HepG2 (cell line): ENCODE measurements at regions not wholly inside any gene's neighbourhood (a gene's known extent, or its start where the extent isn't known, plus 50 kb on each side); places are given as distances from the start of the nearest gene placed in this dataset.

Experiments
- CC2D1A ChIP-seq: sonication (generic); formaldehyde crosslinking; IDR thresholded peaks from 2 replicates; pipeline ENCODE4 v1.8.1; 2023; ENCODE audit warnings: mild to moderate bottlenecking, missing genetic modification reagents
- CENPBD1 ChIP-seq: sonication (generic); formaldehyde crosslinking; IDR thresholded peaks from 2 replicates; pipeline ENCODE4 v1.8.0; 2022; ENCODE audit warnings: missing genetic modification reagents, low read depth, mild to moderate bottlenecking, borderline replicate concordance
- EED ChIP-seq: sonication (generic); formaldehyde crosslinking; IDR thresholded peaks from 2 replicates; pipeline ENCODE4 v1.5.0; 2020; ENCODE audit warnings: mild to moderate bottlenecking, missing genetic modification reagents
- HDAC2 ChIP-seq: sonication (generic); formaldehyde crosslinking; IDR thresholded peaks from 2 replicates; pipeline ENCODE4 v1.4.0; 2020; ENCODE audit warnings: missing genetic modification reagents
- HOXA7 ChIP-seq: sonication (generic); formaldehyde crosslinking; IDR thresholded peaks from 2 replicates; pipeline ENCODE4 v1.8.1; 2022; ENCODE audit warnings: mild to moderate bottlenecking, missing genetic modification reagents, moderate library complexity
- JUND ChIP-seq: sonication (generic); formaldehyde crosslinking; IDR thresholded peaks from 2 replicates; pipeline ENCODE4 v1.8.0; 2022; ENCODE audit warnings: mild to moderate bottlenecking, missing genetic modification reagents
- KAT2B ChIP-seq: fragments of 150-350 bp; IDR thresholded peaks from 2 replicates; pipeline ENCODE4 v1.6.1; 2014; ENCODE audit warnings: low read depth, low read length, borderline replicate concordance
- KDM3A ChIP-seq: IDR thresholded peaks from 2 replicates; pipeline ENCODE4 v1.6.1; 2018; ENCODE audit warnings: low read depth, missing compliant biosample characterization
- NFIB ChIP-seq: sonication (generic); formaldehyde crosslinking; IDR thresholded peaks from 2 replicates; pipeline ENCODE4 v1.9.0; 2021; ENCODE audit warnings: missing genetic modification reagents, mild to moderate bottlenecking, borderline replicate concordance
- NFIC ChIP-seq: IDR thresholded peaks from 2 replicates; pipeline ENCODE4 v1.6.1; 2012; ENCODE audit warnings: mild to moderate bottlenecking, low read length, inconsistent platforms
- REPIN1 ChIP-seq: sonication (generic); formaldehyde crosslinking; IDR thresholded peaks from 2 replicates; pipeline ENCODE4 v1.8.0; 2022; ENCODE audit warnings: missing genetic modification reagents, low read depth, mild to moderate bottlenecking, borderline replicate concordance
- SNAPC5 ChIP-seq: sonication (generic); formaldehyde crosslinking; IDR thresholded peaks from 2 replicates; pipeline ENCODE4 v1.8.1; 2023; ENCODE audit warnings: mild to moderate bottlenecking, missing genetic modification reagents, borderline replicate concordance
- TP53 ChIP-seq: sonication (generic); formaldehyde crosslinking; conservative IDR thresholded peaks from 2 replicates; pipeline ENCODE4 v1.4.0; 2020; ENCODE audit warnings: missing genetic modification reagents
- ZFYVE20 ChIP-seq: sonication (generic); formaldehyde crosslinking; IDR thresholded peaks from 2 replicates; pipeline ENCODE4 v1.8.0; 2023; ENCODE audit warnings: low read depth, mild to moderate bottlenecking, moderate library complexity, missing genetic modification reagents, borderline replicate concordance
- ZNF558 ChIP-seq: sonication (generic); formaldehyde crosslinking; IDR thresholded peaks from 2 replicates; pipeline ENCODE4 v1.9.0; 2022; ENCODE audit warnings: mild to moderate bottlenecking, missing genetic modification reagents, borderline replicate concordance
- ZNF567 ChIP-seq: sonication (generic); formaldehyde crosslinking; IDR thresholded peaks from 2 replicates; pipeline ENCODE4 v1.8.1; 2023; ENCODE audit warnings: mild to moderate bottlenecking, missing genetic modification reagents, borderline replicate concordance
- ZNF572 ChIP-seq: sonication (generic); formaldehyde crosslinking; IDR thresholded peaks from 2 replicates; pipeline ENCODE4 v1.5.1; 2020; ENCODE audit warnings: mild to moderate bottlenecking, missing genetic modification reagents
- ZNF607 ChIP-seq: sonication (generic); formaldehyde crosslinking; IDR thresholded peaks from 2 replicates; pipeline ENCODE4 v1.5.1; 2020; ENCODE audit warnings: missing genetic modification reagents, mild to moderate bottlenecking, borderline replicate concordance
- ZSCAN22 ChIP-seq: sonication (generic); formaldehyde crosslinking; IDR thresholded peaks from 2 replicates; pipeline ENCODE4 v1.4.0; 2020; ENCODE audit warnings: mild to moderate bottlenecking, missing genetic modification reagents
- TF ChIP-seq, protein P1 (sequence below): IDR thresholded peaks from 2 replicates; pipeline ENCODE4 v1.6.1; 2016; ENCODE audit warnings: low read depth
- TF ChIP-seq, protein P2 (sequence below): sonication (generic); formaldehyde crosslinking; IDR thresholded peaks from 2 replicates; pipeline ENCODE4 v1.4.0; 2020; ENCODE audit warnings: mild to moderate bottlenecking, low read depth, missing genetic modification reagents
- TF ChIP-seq, protein P3 (sequence below): sonication (generic); formaldehyde crosslinking; IDR thresholded peaks from 2 replicates; pipeline ENCODE4 v1.9.0; 2022; ENCODE audit warnings: missing genetic modification reagents, mild to moderate bottlenecking, borderline replicate concordance
- TF ChIP-seq, protein P4 (sequence below): sonication (generic); formaldehyde crosslinking; conservative IDR thresholded peaks from 2 replicates; pipeline ENCODE4 v1.4.0; 2020; ENCODE audit warnings: missing genetic modification reagents

DNA sequence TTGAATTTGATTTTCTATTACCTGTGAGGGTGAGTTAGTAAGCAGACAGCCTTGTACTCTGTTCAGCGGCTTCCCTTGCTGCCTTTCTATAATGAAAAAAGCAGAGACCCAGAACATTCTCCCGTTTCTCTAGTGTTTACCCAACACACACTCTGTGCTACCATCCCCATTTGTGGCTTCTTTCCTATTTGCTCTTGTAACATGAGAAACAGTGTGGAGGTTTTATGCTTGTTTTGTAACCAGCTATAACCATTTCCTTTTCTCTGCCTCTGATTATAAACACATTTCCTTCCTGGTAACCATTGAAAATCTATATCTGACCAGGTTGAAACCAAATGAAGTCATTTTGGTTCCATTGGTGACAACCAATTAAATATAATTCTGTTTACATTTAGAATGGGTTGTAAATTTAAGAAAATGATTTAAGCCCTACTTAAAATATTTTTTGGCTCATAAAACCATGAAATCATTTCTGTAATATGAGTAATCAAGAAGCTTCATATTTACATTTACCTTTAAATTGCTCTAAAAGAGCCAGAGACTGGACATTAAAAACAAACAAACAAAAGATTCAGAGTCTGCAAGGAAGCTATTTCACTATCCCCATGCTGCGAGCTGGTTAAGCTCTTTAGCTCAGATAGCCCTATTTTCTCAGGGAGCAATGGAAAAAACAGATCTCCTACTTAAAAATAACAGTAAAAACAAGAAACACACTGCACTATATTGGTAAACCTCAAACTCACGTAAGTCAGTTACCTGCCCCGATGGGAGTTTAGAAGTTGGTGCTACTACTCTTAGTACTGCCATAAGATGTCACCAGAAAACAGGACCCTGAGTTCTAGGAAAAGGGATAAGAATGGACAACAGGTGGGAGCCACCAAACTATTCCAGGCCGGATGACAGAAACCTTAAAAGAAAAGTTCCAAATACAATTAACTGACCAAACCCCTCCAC, 206.5 kb upstream of the EEA1 start (continued):
- no peak for TF ChIP-seq ZNF572 (CRISPR knock-in tag)
- TF ChIP-seq EED (CRISPR knock-in tag) = no peak
- TF ChIP-seq ZFYVE20 = no peak
- no peak for TF ChIP-seq ZNF567 (CRISPR knock-in tag)
- TF ChIP-seq NFIB (CRISPR knock-in tag) = no peak
- TF ChIP-seq ZNF607 (CRISPR knock-in tag) = no peak
- TF ChIP-seq NFIC = peak; percentile 86
- TF ChIP-seq, protein P1, sequence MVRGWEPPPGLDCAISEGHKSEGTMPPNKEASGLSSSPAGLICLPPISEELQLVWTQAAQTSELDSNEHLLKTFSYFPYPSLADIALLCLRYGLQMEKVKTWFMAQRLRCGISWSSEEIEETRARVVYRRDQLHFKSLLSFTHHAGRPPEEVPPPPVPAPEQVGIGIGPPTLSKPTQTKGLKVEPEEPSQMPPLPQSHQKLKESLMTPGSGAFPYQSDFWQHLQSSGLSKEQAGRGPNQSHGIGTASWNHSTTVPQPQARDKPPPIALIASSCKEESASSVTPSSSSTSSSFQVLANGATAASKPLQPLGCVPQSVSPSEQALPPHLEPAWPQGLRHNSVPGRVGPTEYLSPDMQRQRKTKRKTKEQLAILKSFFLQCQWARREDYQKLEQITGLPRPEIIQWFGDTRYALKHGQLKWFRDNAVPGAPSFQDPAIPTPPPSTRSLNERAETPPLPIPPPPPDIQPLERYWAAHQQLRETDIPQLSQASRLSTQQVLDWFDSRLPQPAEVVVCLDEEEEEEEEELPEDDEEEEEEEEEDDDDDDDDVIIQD (CRISPR knock-in tag) = peak; percentile 76
- TF ChIP-seq KDM3A = no peak
- no peak for TF ChIP-seq HOXA7 (CRISPR knock-in tag)
- no peak for TF ChIP-seq CC2D1A (CRISPR knock-in tag)
- TF ChIP-seq CENPBD1 (CRISPR knock-in tag) = 0 out of 2 replicates have a peak, but pooled peaks have one; percentile 6
- no peak for TF ChIP-seq SNAPC5 (CRISPR knock-in tag)
- TF ChIP-seq HDAC2 (CRISPR knock-in tag) = no peak
- TF ChIP-seq JUND (CRISPR knock-in tag) = no peak
- no peak for TF ChIP-seq ZSCAN22 (CRISPR knock-in tag)
- TF ChIP-seq KAT2B = no peak
- TF ChIP-seq, protein P2, sequence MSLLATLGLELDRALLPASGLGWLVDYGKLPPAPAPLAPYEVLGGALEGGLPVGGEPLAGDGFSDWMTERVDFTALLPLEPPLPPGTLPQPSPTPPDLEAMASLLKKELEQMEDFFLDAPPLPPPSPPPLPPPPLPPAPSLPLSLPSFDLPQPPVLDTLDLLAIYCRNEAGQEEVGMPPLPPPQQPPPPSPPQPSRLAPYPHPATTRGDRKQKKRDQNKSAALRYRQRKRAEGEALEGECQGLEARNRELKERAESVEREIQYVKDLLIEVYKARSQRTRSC (CRISPR knock-in tag) = no peak
- TF ChIP-seq ZNF558 (CRISPR knock-in tag) = no peak
- TF ChIP-seq TP53 (CRISPR knock-in tag) = no peak
- TF ChIP-seq, protein P3, sequence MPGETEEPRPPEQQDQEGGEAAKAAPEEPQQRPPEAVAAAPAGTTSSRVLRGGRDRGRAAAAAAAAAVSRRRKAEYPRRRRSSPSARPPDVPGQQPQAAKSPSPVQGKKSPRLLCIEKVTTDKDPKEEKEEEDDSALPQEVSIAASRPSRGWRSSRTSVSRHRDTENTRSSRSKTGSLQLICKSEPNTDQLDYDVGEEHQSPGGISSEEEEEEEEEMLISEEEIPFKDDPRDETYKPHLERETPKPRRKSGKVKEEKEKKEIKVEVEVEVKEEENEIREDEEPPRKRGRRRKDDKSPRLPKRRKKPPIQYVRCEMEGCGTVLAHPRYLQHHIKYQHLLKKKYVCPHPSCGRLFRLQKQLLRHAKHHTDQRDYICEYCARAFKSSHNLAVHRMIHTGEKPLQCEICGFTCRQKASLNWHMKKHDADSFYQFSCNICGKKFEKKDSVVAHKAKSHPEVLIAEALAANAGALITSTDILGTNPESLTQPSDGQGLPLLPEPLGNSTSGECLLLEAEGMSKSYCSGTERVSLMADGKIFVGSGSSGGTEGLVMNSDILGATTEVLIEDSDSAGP (CRISPR knock-in tag) = no peak
- TF ChIP-seq REPIN1 (CRISPR knock-in tag) = no peak
- TF ChIP-seq, protein P4, sequence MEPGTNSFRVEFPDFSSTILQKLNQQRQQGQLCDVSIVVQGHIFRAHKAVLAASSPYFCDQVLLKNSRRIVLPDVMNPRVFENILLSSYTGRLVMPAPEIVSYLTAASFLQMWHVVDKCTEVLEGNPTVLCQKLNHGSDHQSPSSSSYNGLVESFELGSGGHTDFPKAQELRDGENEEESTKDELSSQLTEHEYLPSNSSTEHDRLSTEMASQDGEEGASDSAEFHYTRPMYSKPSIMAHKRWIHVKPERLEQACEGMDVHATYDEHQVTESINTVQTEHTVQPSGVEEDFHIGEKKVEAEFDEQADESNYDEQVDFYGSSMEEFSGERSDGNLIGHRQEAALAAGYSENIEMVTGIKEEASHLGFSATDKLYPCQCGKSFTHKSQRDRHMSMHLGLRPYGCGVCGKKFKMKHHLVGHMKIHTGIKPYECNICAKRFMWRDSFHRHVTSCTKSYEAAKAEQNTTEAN (CRISPR knock-in tag) = peak; percentile 80; the same call in 1 of the 2 replicates
